Right lobe of liver (tissue), 6 donors: ENCODE measurements at regions not wholly inside any gene's neighbourhood (a gene's known extent, or its start where the extent isn't known, plus 50 kb on each side); places are given as distances from the start of the nearest gene placed in this dataset.

ENCODE experiments used
- ATAC-seq, 4 donors: fragments of 200-7000 bp; cut with Tn5 transposase; one replicate each; pipeline ENCODE4 v1.9.1; 2020; ENCODE audit warnings: mild to moderate bottlenecking in 4 of 4, moderate library complexity in 4 of 4
- DNase-seq, 3 donors: peaks; one replicate each; pipeline ENCODE4 v3.0.0-alpha.2; 2020
- H3K27ac ChIP-seq, 3 donors: fragments of 200-600 bp; one replicate each; pipeline ENCODE4 v1.8.0; 2022
- H3K27me3 ChIP-seq, 2 donors: fragments of 200-600 bp; one replicate each; pipeline ENCODE4 v1.8.0; 2022
- H3K36me3 ChIP-seq, 4 donors: fragments of 200-600 bp; sonication (generic) in 1 of 4; one replicate each; pipeline versions ENCODE4 v1.5.1 to v1.8.0; 2017 to 2022; ENCODE audit warnings: control low read depth in 1 of 4
- H3K4me1 ChIP-seq, 4 donors: fragments of 200-600 bp; sonication (generic) in 1 of 4; one replicate each; pipeline versions ENCODE4 v1.5.1 to v1.8.0; 2017 to 2022; ENCODE audit warnings: control low read depth in 1 of 4
- H3K4me3 ChIP-seq, 3 donors: fragments of 200-600 bp; one replicate each; pipeline ENCODE4 v1.8.0; 2022
- H3K9me3 ChIP-seq, 4 donors: fragments of 200-600 bp; sonication (generic) in 1 of 4; one replicate each; pipeline versions ENCODE4 v1.5.1 to v1.8.0; 2017 to 2022; ENCODE audit warnings: control low read depth in 1 of 4
- CTCF ChIP-seq, 4 donors: fragments of 200-600 bp in 3 of 4; fragments of 450-650 bp in 1 of 4; IDR thresholded peaks; one replicate each; pipeline versions ENCODE4 v1.5.1 to v1.8.0; 2016 to 2022; ENCODE audit warnings: antibody characterized with exemption in 4 of 4, mild to moderate bottlenecking in 2 of 4
- POLR2A ChIP-seq: fragments of 450-650 bp; IDR thresholded peaks from one replicate; pipeline ENCODE4 v1.6.1; 2017; ENCODE audit warnings: antibody characterized with exemption, mild to moderate bottlenecking
- WGBS: methylation state at CpG from one replicate; pipeline ENCODE4 v1.1.6; 2018; ENCODE audit warnings: low coverage, low lambda C conversion rate; ENCODE audit not compliant: insufficient coverage; ENCODE audit errors: missing lambda C conversion rate; 5-methylcytosine and 5-hydroxymethylcytosine counted together
- intact Hi-C, 2 donors: fragments of 100-400 bp; cut with DNase I; formaldehyde crosslinking; loops; one replicate each; pipeline versions ENCODE4 v1.11.2 to v1.14.1; 2022
- donor health status: DM: no; HTN: yes; CAD: no.
- donor health status: DM: no; HTN: no; CAD: no.
- donor health status: DM: no; HTN: no; CAD: no.
- donor health status: DM: no; HTN: yes; CAD: no.
- donor health status: DM: no; HTN: yes; CAD: no.

- H3K4me3 ChIP-seq: no peak overlapping the region
- H3K9me3 ChIP-seq: no peaks in the 10 kb centered on the region
- no peak for ATAC-seq
- no peak overlapping the region for H3K27ac ChIP-seq
- no peaks in the 10 kb centered on the region for H3K4me1 ChIP-seq
- no peak for TF ChIP-seq CTCF (IDR thresholded peaks at IDR 0.05)
- TF ChIP-seq POLR2A: no peak
- H3K27me3 ChIP-seq: no peaks in the 10 kb centered on the region
- intact Hi-C loops: no loop called here
- no peak for DNase-seq
- WGBS: 100% methylated on average over 1 of the region's 2 CpGs
- H3K36me3 ChIP-seq: no peaks in the 10 kb centered on the region
Measured at GRCh38 chr14:100470523-100470897, 116.7 kb downstream of the BEGAIN start.

- ATAC-seq: no peak
Measured at GRCh38 chr14:100471441-100472093, 115.7 kb downstream of the BEGAIN start.

GRCh38 chr14:100472094-100472455 is 115.1 kb downstream of the BEGAIN start:
- WGBS: 60% methylated on average over 1 of the region's 7 CpGs
- no peaks in the 10 kb centered on the region for H3K4me1 ChIP-seq
- no peak overlapping the region for H3K27ac ChIP-seq
- H3K36me3 ChIP-seq: no peaks in the 10 kb centered on the region
- H3K4me3 ChIP-seq: no peak overlapping the region
- no peaks in the 10 kb centered on the region for H3K27me3 ChIP-seq
- DNase-seq: no peak
- no peak for ATAC-seq
- intact Hi-C loops: no loop called here
- no peaks in the 10 kb centered on the region for H3K9me3 ChIP-seq
- TF ChIP-seq CTCF (IDR thresholded peaks at IDR 0.05) (no peak), POLR2A (no peak)

More at GRCh38 chr14:100471441-100472093, 115.7 kb downstream of the BEGAIN start:
- DNase-seq: no peak
- no peaks in the 10 kb centered on the region for H3K36me3 ChIP-seq
- H3K9me3 ChIP-seq: no peaks in the 10 kb centered on the region
- intact Hi-C loops: no loop called here
- WGBS: 91% methylated on average over 11 of the region's 16 CpGs
- H3K27ac ChIP-seq: no peak overlapping the region
- no peak overlapping the region for H3K4me3 ChIP-seq
- TF ChIP-seq CTCF (IDR thresholded peaks at IDR 0.05) (no peak), POLR2A (no peak)
- no peaks in the 10 kb centered on the region for H3K27me3 ChIP-seq
- H3K4me1 ChIP-seq: no peaks in the 10 kb centered on the region

GRCh38 chr14:100472491-100472890 is 114.7 kb downstream of the BEGAIN start:
- H3K4me3 ChIP-seq: no peak overlapping the region
- no peak overlapping the region for H3K27ac ChIP-seq
- H3K27me3 ChIP-seq: no peaks in the 10 kb centered on the region
- WGBS: no CpG with 5 or more reads among the region's 7 CpGs
- H3K36me3 ChIP-seq: no peaks in the 10 kb centered on the region
- intact Hi-C loops: no loop called here
- DNase-seq (no peak), ATAC-seq (no peak)
- no peaks in the 10 kb centered on the region for H3K4me1 ChIP-seq
- H3K9me3 ChIP-seq: no peaks in the 10 kb centered on the region
- TF ChIP-seq POLR2A: no peak
- no peak for TF ChIP-seq CTCF (IDR thresholded peaks at IDR 0.05)

- Histone ChIP-seq H3K27me3 (no peaks in the 10 kb centered on the region), H3K4me3 (no peak overlapping the region), H3K4me1 (no peaks in the 10 kb centered on the region), H3K36me3 (no peaks in the 10 kb centered on the region), H3K9me3 (no peaks in the 10 kb centered on the region), H3K27ac (no peak overlapping the region)
- WGBS: 100% methylated on average over 1 of the region's 3 CpGs
- TF ChIP-seq CTCF (IDR thresholded peaks at IDR 0.05) (no peak), POLR2A (no peak)
- ATAC-seq: no peak
- DNase-seq: no peak
- intact Hi-C loops: no loop called here
Measured at GRCh38 chr14:100473249-100473648, 114.0 kb downstream of the BEGAIN start.
